ENCODE measurements at regions not wholly inside any gene's neighbourhood (a gene's known extent, or its start where the extent isn't known, plus 50 kb on each side); places are given as distances from the start of the nearest gene placed in this dataset.

DNA sequence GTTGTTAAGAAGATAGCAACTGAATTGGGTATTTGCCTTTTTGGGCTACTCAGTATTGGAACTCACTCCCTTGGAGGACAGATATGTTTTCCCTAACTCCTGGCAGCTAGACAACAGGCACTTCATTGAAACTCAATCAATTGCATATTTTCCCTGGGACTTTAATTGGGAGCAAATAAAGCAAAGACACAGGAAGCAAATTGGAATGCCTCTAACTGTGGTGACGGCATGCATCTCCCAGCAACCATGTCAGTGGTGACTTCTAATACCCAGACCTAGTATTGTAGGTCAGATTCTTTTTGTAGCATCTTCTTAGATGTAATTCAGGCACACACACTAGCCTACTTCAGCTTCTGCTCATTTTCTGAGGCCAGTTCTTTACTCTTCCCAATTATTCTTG is 164.2 kb upstream of the SETBP1 start:
- no peak for DNase-seq (ENCODE audit: low read depth)
- no peak overlapping the region for H3K4me3 ChIP-seq (ENCODE audit: low read length)
- TF ChIP-seq, protein P1, sequence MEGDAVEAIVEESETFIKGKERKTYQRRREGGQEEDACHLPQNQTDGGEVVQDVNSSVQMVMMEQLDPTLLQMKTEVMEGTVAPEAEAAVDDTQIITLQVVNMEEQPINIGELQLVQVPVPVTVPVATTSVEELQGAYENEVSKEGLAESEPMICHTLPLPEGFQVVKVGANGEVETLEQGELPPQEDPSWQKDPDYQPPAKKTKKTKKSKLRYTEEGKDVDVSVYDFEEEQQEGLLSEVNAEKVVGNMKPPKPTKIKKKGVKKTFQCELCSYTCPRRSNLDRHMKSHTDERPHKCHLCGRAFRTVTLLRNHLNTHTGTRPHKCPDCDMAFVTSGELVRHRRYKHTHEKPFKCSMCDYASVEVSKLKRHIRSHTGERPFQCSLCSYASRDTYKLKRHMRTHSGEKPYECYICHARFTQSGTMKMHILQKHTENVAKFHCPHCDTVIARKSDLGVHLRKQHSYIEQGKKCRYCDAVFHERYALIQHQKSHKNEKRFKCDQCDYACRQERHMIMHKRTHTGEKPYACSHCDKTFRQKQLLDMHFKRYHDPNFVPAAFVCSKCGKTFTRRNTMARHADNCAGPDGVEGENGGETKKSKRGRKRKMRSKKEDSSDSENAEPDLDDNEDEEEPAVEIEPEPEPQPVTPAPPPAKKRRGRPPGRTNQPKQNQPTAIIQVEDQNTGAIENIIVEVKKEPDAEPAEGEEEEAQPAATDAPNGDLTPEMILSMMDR (conservative IDR thresholded peaks at IDR 0.05; ENCODE audit: low read depth, low read length) = no peak

DNA sequence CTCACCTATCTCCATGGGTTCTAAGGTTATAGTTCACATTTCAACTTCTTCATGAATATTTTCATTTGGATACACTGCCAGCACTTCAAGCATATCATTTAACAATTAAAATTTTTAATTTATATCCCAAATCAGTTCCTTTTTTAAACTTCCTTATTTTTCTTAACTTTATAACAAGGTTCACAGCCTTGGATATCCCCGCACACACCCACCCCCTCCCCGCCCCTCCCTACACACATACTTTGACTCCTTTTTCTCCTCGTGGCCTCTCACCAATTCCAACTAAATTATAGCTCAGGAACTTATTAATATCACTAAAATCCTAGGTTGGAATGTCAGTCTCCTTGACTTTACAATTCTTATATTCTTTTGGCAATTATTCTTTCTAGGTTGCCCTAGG is 163.6 kb upstream of the SETBP1 start:
- no peak for DNase-seq (ENCODE audit: low read depth)
- TF ChIP-seq, protein P1 (conservative IDR thresholded peaks at IDR 0.05; ENCODE audit: low read depth, low read length) = no peak
- no peak overlapping the region for H3K4me3 ChIP-seq (ENCODE audit: low read length)

DNA sequence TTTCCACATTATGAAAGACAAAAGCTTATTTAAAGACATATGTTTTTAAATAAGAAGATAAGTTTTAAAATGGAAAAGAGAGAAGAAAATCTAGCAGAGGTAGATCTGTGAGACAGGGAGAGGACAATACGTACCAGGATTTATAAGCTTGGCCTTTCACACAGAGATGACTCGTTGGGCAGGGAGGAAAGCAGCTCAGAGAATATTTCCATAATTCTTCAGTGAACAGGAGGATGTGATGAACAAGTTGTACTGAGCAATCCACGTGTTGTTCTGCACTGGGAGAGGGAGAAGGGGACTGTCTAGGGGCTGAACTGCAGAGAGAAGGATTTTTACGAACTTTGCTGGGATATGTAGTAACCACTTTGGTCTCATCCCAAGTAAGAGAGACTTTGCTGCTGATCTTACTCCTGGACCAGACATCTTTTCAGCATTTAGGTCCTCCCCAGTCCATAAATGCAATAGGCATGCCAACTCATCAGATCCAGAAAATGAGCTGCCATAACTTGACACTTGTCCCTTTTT is 162.5 kb upstream of the SETBP1 start:
- no peak for DNase-seq (ENCODE audit: low read depth)
- no peak overlapping the region for H3K4me3 ChIP-seq (ENCODE audit: low read length)
- TF ChIP-seq, protein P1 (conservative IDR thresholded peaks at IDR 0.05; ENCODE audit: low read depth, low read length) = no peak

DNA sequence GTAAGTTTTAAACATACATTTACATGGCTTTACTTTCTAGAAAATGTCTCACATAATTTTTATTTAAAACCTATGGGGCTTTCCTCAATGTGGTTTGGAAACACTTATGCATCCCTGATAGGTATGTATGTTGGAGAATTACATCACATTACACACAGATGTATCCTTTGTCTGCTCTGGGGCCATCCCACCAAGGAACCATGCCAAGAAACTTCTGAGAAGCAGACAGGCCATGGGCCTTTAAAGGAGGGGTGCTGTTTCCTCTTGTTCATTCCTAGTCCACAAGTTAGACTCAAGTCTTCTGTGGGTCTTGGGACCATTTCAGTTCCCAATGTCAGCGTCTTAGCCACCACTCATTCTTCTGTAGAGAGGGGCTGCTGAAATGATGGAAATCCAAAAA is 162.0 kb upstream of the SETBP1 start:
- TF ChIP-seq, protein P1 (conservative IDR thresholded peaks at IDR 0.05; ENCODE audit: low read depth, low read length) = no peak
- DNase-seq (ENCODE audit: low read depth) = no peak
- no peak overlapping the region for H3K4me3 ChIP-seq (ENCODE audit: low read length)

DNA sequence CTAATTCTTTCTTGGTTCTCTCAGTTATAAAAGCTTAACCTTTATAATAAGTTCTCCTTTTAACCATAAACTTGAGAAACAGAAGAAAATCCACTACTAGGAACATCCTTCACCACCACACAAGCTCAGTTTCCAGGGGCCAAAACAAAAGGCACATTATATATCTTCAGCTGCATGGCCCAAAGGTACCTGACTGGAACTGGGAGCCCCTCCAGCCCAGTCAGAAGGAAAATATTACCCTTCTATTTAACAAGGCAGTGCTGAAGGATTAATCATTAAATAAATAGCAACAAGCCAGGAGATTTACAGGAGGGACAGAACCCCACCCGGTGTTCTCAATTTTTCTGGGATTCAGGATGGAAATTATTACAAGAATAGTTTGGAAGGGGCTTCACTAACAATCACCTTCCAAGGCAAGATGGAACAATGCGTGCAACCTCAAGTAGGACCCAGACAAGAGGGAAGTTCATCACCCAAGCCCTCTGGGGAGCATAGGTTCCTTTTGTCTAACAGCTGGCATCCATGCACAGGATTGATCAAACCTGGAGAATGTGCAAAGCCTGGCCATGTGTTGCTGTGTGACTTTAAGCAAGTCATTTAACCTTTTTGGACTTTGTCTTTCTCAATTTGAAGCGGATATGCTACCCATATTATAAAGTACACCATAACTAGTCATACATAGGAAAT is 159.6 kb upstream of the SETBP1 start:
- TF ChIP-seq, protein P1 (conservative IDR thresholded peaks at IDR 0.05; ENCODE audit: low read depth, low read length) = no peak
- no peak overlapping the region for H3K4me3 ChIP-seq (ENCODE audit: low read length)
- DNase-seq (ENCODE audit: low read depth) = no peak

DNA sequence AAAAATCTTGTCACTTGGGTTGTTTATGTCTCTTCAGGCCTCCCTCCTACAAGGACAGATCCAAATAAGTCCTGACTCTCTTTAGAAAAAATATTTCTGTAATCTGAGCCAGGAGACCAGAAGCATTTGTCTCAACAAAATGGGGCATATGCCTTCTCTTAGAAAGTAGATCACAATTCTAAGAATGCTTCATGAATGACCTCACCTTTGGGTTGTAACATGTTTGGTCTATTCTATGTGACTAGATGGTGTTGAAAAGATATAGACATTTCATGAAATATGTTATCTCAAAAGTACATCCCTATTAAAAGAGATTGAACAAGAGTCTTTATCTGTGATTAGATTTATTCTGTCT is 159.0 kb upstream of the SETBP1 start:
- no peak for DNase-seq (ENCODE audit: low read depth)
- H3K4me3 ChIP-seq (ENCODE audit: low read length) = no peak overlapping the region
- TF ChIP-seq, protein P1 (conservative IDR thresholded peaks at IDR 0.05; ENCODE audit: low read depth, low read length) = no peak

DNA sequence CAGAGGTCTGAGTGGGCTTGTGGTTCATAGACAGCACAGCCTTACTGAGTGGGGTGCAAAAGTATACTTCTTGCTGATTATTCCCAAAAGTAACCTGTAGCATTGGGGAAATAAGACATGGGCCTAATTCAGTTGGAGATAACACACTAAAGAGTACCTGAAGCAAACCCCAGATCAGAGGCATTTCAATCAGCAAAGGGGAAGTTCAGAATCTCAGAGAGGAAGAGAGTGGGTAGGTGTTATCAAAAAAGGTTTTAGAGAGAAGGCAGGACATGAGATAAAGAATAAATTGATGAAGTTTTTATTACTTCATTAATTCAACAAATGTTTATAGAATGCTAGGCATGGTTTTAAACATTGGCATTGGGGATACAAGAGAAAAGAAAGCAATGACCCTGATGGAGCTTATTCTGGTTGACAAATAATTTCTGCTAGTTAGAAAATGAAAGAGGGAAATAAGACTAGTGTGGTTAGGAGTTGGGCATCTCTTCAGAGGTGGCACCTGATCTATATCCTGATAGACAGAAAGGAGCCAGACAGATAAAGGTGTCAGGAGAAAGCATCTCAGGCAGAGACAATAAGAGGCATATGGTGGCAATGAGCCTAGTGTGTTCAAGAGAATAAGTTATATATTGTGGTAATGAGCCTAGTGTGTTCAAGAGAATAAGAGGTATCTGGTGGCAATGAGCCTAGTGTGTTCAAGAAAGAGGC is 153.8 kb upstream of the SETBP1 start:
- DNase-seq (ENCODE audit: low read depth) = no peak
- TF ChIP-seq, protein P1 (conservative IDR thresholded peaks at IDR 0.05; ENCODE audit: low read depth, low read length) = no peak
- no peak overlapping the region for H3K4me3 ChIP-seq (ENCODE audit: low read length)

All from retinal pigment epithelial cell (primary cell).